Ovary (tissue), 3 donors: ENCODE measurements at regions not wholly inside any gene's neighbourhood (a gene's known extent, or its start where the extent isn't known, plus 50 kb on each side); places are given as distances from the start of the nearest gene placed in this dataset.

Experiments used
- CTCF ChIP-seq, 3 donors: fragments of 450-650 bp in 2 of 3; fragments of 200-600 bp in 1 of 3; IDR thresholded peaks; one replicate each; pipeline versions ENCODE4 v1.5.1 to v1.8.0; 2016 to 2022; ENCODE audit warnings: antibody characterized with exemption in 3 of 3, mild to moderate bottlenecking in 1 of 3
- EP300 ChIP-seq: sonication (generic); formaldehyde crosslinking; IDR thresholded peaks from one replicate; pipeline ENCODE4 v1.6.1; 2017; ENCODE audit warnings: antibody characterized with exemption
- donor health status: DM: no; HTN: no; CAD: no.

DNA sequence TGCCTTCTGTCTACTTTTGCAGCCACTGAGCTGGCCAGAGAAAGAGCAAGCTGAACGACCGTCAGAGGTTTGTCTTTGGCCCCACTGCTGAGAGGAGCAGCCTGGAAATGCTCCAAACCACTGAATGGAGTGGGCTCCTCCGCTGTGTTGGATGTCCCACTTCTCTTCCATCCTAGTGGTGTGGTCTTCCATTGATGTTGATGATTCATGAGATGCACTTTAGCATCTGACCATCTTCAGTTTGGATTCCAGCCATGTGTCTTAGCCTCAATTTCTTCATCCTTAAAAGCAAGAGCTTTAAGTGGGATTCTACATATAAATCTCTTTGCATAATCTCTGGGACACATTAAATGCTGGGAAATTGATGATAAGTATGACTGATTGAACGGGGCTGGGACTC lies 276.9 kb downstream of the SIPA1L2 start:
- TF ChIP-seq CTCF (IDR thresholded peaks at IDR 0.05) (no peak), EP300 (no peak)
